Ishikawa (cell line): ENCODE measurements at regions not wholly inside any gene's neighbourhood (a gene's known extent, or its start where the extent isn't known, plus 50 kb on each side); places are given as distances from the start of the nearest gene placed in this dataset.

Source experiments
- CEBPB ChIP-seq: IDR thresholded peaks from 2 replicates; pipeline ENCODE4 v1.6.1; 2012
- EP300 ChIP-seq: IDR thresholded peaks from 2 replicates; pipeline ENCODE4 v1.6.1; 2012; ENCODE audit warnings: borderline replicate concordance
- NFIC ChIP-seq: IDR thresholded peaks from 2 replicates; pipeline ENCODE4 v1.6.1; 2012
- RAD21 ChIP-seq: IDR thresholded peaks from 2 replicates; pipeline ENCODE4 v1.6.1; 2012; ENCODE audit warnings: low read depth
- YY1 ChIP-seq: IDR thresholded peaks from 2 replicates; pipeline ENCODE4 v1.6.1; 2012; ENCODE audit warnings: low read depth
- ZBTB7A ChIP-seq: IDR thresholded peaks from 2 replicates; pipeline ENCODE4 v1.6.1; 2012; ENCODE audit warnings: low read depth
- TF ChIP-seq, protein P1 (sequence below): IDR thresholded peaks from 2 replicates; pipeline ENCODE4 v1.6.1; 2012

- TF ChIP-seq CEBPB (no peak), RAD21 (no peak), YY1 (no peak), ZBTB7A (no peak), EP300 (no peak), NFIC (no peak)
- TF ChIP-seq, protein P1, sequence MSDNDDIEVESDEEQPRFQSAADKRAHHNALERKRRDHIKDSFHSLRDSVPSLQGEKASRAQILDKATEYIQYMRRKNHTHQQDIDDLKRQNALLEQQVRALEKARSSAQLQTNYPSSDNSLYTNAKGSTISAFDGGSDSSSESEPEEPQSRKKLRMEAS = no peak
These were observed 104.2 kb downstream of the C12orf50 start for GRCh38 chr12:87925021-87925420.
